ENCODE measurements at regions not wholly inside any gene's neighbourhood (a gene's known extent, or its start where the extent isn't known, plus 50 kb on each side); places are given as distances from the start of the nearest gene placed in this dataset.

DNA sequence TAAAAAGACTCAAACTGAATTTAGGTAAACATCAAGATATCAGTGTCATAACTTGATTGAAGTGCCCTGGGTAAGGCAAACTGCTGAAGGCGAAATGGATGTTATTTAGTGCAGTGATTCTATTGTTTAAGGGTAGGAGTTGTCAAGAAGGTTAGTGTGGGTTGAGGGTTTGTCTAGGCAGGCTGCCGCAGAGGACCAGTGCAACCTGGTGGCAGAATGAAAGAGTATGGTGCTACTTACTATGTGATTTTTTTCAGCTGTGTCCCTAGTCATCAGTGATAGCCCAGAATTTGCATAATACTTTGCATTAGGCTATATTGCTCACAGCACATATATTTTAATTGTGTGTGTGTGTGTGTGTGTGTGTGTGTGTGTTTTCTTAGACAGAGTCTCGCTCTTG is 1127.0 kb downstream of the GALC start:
- H3K27ac ChIP-seq = no peak overlapping the region
- H3K27me3 ChIP-seq = no peaks in the 10 kb centered on the region
- no peak overlapping the region for H3K9ac ChIP-seq
- Mint-ChIP-seq H3K36me3 (no peaks in the 10 kb centered on the region), H3K27ac (no peak overlapping the region), H3K4me3 (no peak overlapping the region), H3K27me3 (ENCODE audit: insufficient read depth, low read depth) (no peaks in the 10 kb centered on the region), H3K9me3 (no peaks in the 10 kb centered on the region), H3K4me1 (no peaks in the 10 kb centered on the region)
- DNase-seq (ENCODE audit: low spot score) = no peak
- no peak for TF ChIP-seq EZH2phosphoT487 (IDR thresholded peaks at IDR 0.05)
- TF ChIP-seq, protein P1, sequence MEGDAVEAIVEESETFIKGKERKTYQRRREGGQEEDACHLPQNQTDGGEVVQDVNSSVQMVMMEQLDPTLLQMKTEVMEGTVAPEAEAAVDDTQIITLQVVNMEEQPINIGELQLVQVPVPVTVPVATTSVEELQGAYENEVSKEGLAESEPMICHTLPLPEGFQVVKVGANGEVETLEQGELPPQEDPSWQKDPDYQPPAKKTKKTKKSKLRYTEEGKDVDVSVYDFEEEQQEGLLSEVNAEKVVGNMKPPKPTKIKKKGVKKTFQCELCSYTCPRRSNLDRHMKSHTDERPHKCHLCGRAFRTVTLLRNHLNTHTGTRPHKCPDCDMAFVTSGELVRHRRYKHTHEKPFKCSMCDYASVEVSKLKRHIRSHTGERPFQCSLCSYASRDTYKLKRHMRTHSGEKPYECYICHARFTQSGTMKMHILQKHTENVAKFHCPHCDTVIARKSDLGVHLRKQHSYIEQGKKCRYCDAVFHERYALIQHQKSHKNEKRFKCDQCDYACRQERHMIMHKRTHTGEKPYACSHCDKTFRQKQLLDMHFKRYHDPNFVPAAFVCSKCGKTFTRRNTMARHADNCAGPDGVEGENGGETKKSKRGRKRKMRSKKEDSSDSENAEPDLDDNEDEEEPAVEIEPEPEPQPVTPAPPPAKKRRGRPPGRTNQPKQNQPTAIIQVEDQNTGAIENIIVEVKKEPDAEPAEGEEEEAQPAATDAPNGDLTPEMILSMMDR (IDR thresholded peaks at IDR 0.05) = no peak
- TF ChIP-seq EZH2 (IDR thresholded peaks at IDR 0.05) = no peak
- no peaks in the 10 kb centered on the region for H3K4me1 ChIP-seq
- H3K79me2 ChIP-seq (ENCODE audit: low read depth) = no peaks in the 10 kb centered on the region
- H3K4me3 ChIP-seq = no peak overlapping the region
- no peaks in the 10 kb centered on the region for H3F3A ChIP-seq (ENCODE audit: low read depth)
- no peaks in the 10 kb centered on the region for H3K36me3 ChIP-seq
- H3K9me3 ChIP-seq (ENCODE audit: low read depth) = no peaks in the 10 kb centered on the region
- H4K20me1 ChIP-seq (ENCODE audit: low read depth) = no peaks in the 10 kb centered on the region
- H3K4me2 ChIP-seq = no peak overlapping the region
- no peak overlapping the region for H2AFZ ChIP-seq (replicated peaks)

- Histone ChIP-seq H3K4me3 (no peak overlapping the region), H2AFZ (replicated peaks) (no peak overlapping the region), H4K20me1 (ENCODE audit: low read depth) (no peaks in the 10 kb centered on the region), H3F3A (ENCODE audit: low read depth) (no peaks in the 10 kb centered on the region), H3K4me1 (no peaks in the 10 kb centered on the region), H3K9me3 (ENCODE audit: low read depth) (no peaks in the 10 kb centered on the region), H3K4me2 (no peak overlapping the region), H3K27me3 (no peaks in the 10 kb centered on the region), H3K36me3 (no peaks in the 10 kb centered on the region), H3K79me2 (ENCODE audit: low read depth) (no peaks in the 10 kb centered on the region), H3K27ac (no peak overlapping the region), H3K9ac (no peak overlapping the region)
- Mint-ChIP-seq H3K27me3 (ENCODE audit: insufficient read depth, low read depth) (no peaks in the 10 kb centered on the region), H3K36me3 (no peaks in the 10 kb centered on the region), H3K9me3 (no peaks in the 10 kb centered on the region), H3K27ac (no peak overlapping the region), H3K4me3 (no peak overlapping the region), H3K4me1 (no peaks in the 10 kb centered on the region)
- DNase-seq (ENCODE audit: low spot score) = no peak
- TF ChIP-seq, protein P1 (IDR thresholded peaks at IDR 0.05) = no peak
- no peak for TF ChIP-seq EZH2 (IDR thresholded peaks at IDR 0.05)
- TF ChIP-seq EZH2phosphoT487 (IDR thresholded peaks at IDR 0.05) = no peak
Measured at GRCh38 chr14:86858591-86858990, 1134.4 kb downstream of the GALC start.

DNA sequence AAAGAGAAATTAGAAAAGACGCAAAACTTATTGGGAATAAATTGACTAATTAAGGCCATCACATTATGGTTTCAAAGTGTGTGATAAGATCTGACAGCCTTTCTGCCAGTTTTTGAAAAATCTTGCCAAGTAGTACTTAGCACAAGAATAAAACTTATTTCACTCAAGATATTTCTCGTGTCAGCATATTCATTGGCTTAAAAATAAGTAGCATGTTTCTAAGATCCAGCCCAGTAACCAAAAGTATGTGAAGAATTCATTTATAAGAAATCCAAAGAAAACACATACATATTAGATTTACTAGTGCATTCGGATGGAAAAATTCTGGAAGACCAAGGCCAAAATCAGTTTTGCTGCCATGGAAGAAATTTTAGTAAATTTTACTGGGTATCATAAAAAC is 1135.0 kb downstream of the GALC start:
- H4K20me1 ChIP-seq (ENCODE audit: low read depth) = no peaks in the 10 kb centered on the region
- no peaks in the 10 kb centered on the region for H3K4me1 ChIP-seq
- no peaks in the 10 kb centered on the region for H3K27me3 ChIP-seq
- Mint-ChIP-seq H3K27ac (no peak overlapping the region), H3K9me3 (no peaks in the 10 kb centered on the region), H3K36me3 (no peaks in the 10 kb centered on the region), H3K4me1 (no peaks in the 10 kb centered on the region), H3K27me3 (ENCODE audit: insufficient read depth, low read depth) (no peaks in the 10 kb centered on the region), H3K4me3 (no peak overlapping the region)
- H3K36me3 ChIP-seq = no peaks in the 10 kb centered on the region
- H2AFZ ChIP-seq (replicated peaks) = no peak overlapping the region
- no peak for DNase-seq (ENCODE audit: low spot score)
- no peaks in the 10 kb centered on the region for H3F3A ChIP-seq (ENCODE audit: low read depth)
- no peaks in the 10 kb centered on the region for H3K79me2 ChIP-seq (ENCODE audit: low read depth)
- no peaks in the 10 kb centered on the region for H3K9me3 ChIP-seq (ENCODE audit: low read depth)
- H3K27ac ChIP-seq = no peak overlapping the region
- TF ChIP-seq EZH2 (IDR thresholded peaks at IDR 0.05) (no peak), EZH2phosphoT487 (IDR thresholded peaks at IDR 0.05) (no peak)
- TF ChIP-seq, protein P1 (IDR thresholded peaks at IDR 0.05) = no peak
- no peak overlapping the region for H3K4me3 ChIP-seq
- no peak overlapping the region for H3K4me2 ChIP-seq
- no peak overlapping the region for H3K9ac ChIP-seq

- H3K4me1 ChIP-seq = no peaks in the 10 kb centered on the region
- H3K27ac ChIP-seq = no peak overlapping the region
- H3K27me3 ChIP-seq = no peaks in the 10 kb centered on the region
- no peak overlapping the region for H3K9ac ChIP-seq
- H3K27ac Mint-ChIP-seq = no peak overlapping the region
- no peaks in the 10 kb centered on the region for H4K20me1 ChIP-seq (ENCODE audit: low read depth)
- no peak overlapping the region for H3K4me2 ChIP-seq
- H3K4me3 Mint-ChIP-seq = no peak overlapping the region
- H3K27me3 Mint-ChIP-seq (ENCODE audit: insufficient read depth, low read depth) = no peaks in the 10 kb centered on the region
- H3K4me3 ChIP-seq = no peak overlapping the region
- H3K36me3 Mint-ChIP-seq = no peaks in the 10 kb centered on the region
- H3K9me3 Mint-ChIP-seq = no peaks in the 10 kb centered on the region
- no peaks in the 10 kb centered on the region for H3K79me2 ChIP-seq (ENCODE audit: low read depth)
- no peaks in the 10 kb centered on the region for H3K9me3 ChIP-seq (ENCODE audit: low read depth)
- no peak for DNase-seq (ENCODE audit: low spot score)
- H3K36me3 ChIP-seq = no peaks in the 10 kb centered on the region
- no peaks in the 10 kb centered on the region for H3K4me1 Mint-ChIP-seq
- TF ChIP-seq EZH2phosphoT487 (IDR thresholded peaks at IDR 0.05) (no peak), EZH2 (IDR thresholded peaks at IDR 0.05) (no peak)
- TF ChIP-seq, protein P1 (IDR thresholded peaks at IDR 0.05) = no peak
- H3F3A ChIP-seq (ENCODE audit: low read depth) = no peaks in the 10 kb centered on the region
- no peak overlapping the region for H2AFZ ChIP-seq (replicated peaks)
Measured at GRCh38 chr14:86852530-86852929, 1140.5 kb downstream of the GALC start.

Measured in neural progenitor cell (in vitro differentiated cells).